Brain microvascular endothelial cell (primary cell): ENCODE measurements at regions not wholly inside any gene's neighbourhood (a gene's known extent, or its start where the extent isn't known, plus 50 kb on each side); places are given as distances from the start of the nearest gene placed in this dataset.

Source experiments
- DNase-seq: peaks from one replicate; pipeline ENCODE4 v3.0.0-alpha.2; 2020
- H3K27ac ChIP-seq: fragments of 250-450 bp; sonication (Bioruptor Pico); 2 replicates; pipeline ENCODE4 v1.5.1; 2020; ENCODE audit warnings: mild to moderate bottlenecking, moderate library complexity
- H3K27me3 ChIP-seq: fragments of 250-450 bp; sonication (Bioruptor Pico); replicated peaks from 2 replicates; pipeline ENCODE4 v1.5.1; 2020; ENCODE audit warnings: mild to moderate bottlenecking
- H3K36me3 ChIP-seq: fragments of 250-450 bp; sonication (Bioruptor Pico); replicated peaks from 2 replicates; pipeline ENCODE4 v1.5.1; 2020; ENCODE audit warnings: mild to moderate bottlenecking
- H3K4me3 ChIP-seq: 2 replicates; pipeline ENCODE4 v1.5.1; 2011; ENCODE audit warnings: low read depth, mild to moderate bottlenecking, control low read depth, low read length, moderate library complexity
- in situ Hi-C: cut with HindIII; loops from 2 replicates; pipeline ENCODE4 v1.10.0; 2017; ENCODE audit warnings: low sequenced_read_pairs, low pct_ligation_motif_present
- TF ChIP-seq, protein P1 (sequence below): IDR thresholded peaks from 2 replicates; pipeline ENCODE4 v1.5.1; 2011; ENCODE audit warnings: low read depth, mild to moderate bottlenecking, moderate library complexity, low read length, control low read depth, inconsistent platforms; ENCODE audit errors: missing control alignments

DNA sequence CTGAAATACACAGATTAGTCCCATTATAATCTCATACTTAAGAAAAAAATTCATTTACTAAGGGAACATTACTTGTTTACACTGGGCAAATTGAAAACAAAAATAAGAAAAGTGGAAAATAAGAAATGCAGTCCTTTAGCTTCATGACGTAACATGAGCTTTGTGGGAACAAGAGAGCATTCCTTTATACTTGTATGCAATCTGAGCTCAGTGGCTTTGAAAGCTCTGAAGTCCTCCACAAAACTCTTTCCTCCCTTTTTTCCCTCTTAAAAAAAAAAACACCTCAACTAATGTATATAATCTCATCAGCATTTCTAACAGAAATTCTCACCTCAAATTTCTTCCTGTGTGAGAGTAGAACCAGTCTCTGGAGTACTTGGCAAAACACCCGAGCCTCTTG, 76.9 kb upstream of the OTX2 start:
- no peak overlapping the region for H3K4me3 ChIP-seq
- H3K27ac ChIP-seq = no peak overlapping the region
- no peaks in the 10 kb centered on the region for H3K36me3 ChIP-seq
- H3K27me3 ChIP-seq = no peaks in the 10 kb centered on the region
- no peak for DNase-seq
- in situ Hi-C loops = no loop called here
- TF ChIP-seq, protein P1, sequence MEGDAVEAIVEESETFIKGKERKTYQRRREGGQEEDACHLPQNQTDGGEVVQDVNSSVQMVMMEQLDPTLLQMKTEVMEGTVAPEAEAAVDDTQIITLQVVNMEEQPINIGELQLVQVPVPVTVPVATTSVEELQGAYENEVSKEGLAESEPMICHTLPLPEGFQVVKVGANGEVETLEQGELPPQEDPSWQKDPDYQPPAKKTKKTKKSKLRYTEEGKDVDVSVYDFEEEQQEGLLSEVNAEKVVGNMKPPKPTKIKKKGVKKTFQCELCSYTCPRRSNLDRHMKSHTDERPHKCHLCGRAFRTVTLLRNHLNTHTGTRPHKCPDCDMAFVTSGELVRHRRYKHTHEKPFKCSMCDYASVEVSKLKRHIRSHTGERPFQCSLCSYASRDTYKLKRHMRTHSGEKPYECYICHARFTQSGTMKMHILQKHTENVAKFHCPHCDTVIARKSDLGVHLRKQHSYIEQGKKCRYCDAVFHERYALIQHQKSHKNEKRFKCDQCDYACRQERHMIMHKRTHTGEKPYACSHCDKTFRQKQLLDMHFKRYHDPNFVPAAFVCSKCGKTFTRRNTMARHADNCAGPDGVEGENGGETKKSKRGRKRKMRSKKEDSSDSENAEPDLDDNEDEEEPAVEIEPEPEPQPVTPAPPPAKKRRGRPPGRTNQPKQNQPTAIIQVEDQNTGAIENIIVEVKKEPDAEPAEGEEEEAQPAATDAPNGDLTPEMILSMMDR = no peak

DNA sequence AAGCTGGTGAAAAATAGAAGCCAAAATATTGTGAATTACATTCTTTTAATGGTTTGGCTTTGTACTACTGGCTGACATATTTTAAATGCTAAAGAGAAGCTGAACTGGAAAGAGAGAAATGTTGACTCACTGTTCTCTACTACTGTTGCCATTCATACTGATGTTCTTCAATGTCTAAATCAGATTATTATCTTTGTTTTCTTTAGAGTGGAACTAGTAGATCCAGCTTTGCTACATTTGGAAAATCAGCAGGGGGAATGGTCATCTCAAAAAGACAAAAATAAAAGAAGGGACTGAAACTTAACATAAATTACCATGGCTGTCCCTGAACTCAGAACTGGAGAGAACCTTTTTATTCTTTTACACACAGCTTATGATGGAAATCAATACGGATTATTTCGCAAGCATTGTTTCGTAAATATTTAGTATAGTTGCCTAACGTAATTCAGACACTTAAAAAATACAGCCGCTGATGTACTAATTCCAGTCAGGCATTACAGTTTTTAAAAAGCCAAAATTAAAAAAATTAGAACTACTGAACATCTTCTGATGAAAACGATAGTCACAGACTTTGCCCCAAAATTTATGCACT, 76.3 kb upstream of the OTX2 start:
- TF ChIP-seq, protein P1 = no peak
- H3K27ac ChIP-seq = no peak overlapping the region
- in situ Hi-C loops = no loop called here
- no peak overlapping the region for H3K4me3 ChIP-seq
- H3K27me3 ChIP-seq = no peaks in the 10 kb centered on the region
- H3K36me3 ChIP-seq = no peaks in the 10 kb centered on the region
- DNase-seq = no peak

DNA sequence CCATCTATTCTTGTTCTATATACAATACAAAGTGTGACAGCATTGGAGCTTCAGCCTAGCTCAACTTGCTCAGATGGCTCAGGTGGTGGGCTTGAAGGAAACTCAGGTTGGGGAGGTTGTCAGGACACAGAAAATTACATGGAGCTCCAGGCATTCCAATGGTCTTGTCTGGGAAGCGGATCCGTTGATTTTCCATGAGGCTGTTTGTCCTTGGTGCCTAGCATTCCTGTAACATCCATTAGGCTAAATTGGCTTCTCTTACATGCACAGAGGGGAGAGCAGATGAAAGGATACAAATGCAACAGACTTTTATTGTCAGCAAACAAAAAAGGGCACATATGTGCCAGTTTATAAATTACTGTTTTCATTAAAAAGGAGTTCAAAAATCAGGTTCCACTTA, 75.5 kb upstream of the OTX2 start:
- H3K4me3 ChIP-seq = no peak overlapping the region
- in situ Hi-C loops = no loop called here
- DNase-seq = no peak
- no peaks in the 10 kb centered on the region for H3K36me3 ChIP-seq
- TF ChIP-seq, protein P1 = no peak
- H3K27ac ChIP-seq = no peak overlapping the region
- H3K27me3 ChIP-seq = no peaks in the 10 kb centered on the region

DNA sequence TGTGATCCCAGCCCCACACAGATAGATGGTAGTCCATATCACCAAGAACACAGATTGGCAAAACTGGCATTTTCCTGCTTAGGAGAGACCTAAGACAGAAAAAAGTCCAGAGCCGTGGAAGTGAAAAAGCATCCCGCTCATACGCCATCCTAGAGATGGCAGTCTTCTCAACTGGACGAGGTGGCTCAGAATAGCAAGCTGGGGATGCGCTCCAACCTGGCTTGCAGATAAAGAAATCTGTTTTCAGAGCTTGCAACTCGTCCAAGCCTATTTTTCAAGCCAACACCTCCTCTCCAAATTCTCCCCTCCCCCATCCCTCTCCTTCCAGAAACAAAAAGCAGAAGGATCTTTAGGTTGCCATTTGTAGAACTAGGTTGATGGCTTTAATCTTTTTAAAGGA, 74.3 kb upstream of the OTX2 start:
- TF ChIP-seq, protein P1 = no peak
- Histone ChIP-seq H3K36me3 (no peaks in the 10 kb centered on the region), H3K4me3 (no peak overlapping the region), H3K27ac (no peak overlapping the region), H3K27me3 (no peaks in the 10 kb centered on the region)
- no peak for DNase-seq
- in situ Hi-C loops = no loop called here

DNA sequence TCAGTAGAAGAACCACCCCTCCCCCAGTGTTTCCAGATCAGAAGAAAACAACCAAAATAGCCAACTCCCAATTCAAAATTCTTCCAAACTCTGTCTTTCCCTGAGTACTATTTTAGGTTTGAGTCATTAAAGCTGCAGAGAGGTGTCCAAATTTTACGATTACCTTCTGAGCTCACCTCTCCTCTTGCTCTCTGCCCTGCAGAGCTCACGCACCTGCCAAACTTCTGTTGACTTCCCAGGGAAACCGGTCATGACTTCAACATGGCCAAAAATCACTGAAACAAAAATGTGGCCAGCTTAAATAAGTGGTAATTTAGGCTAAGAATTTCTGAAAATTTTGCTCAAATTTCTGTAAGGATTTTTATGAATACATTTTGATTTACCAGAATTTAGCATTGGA, 70.9 kb upstream of the OTX2 start:
- TF ChIP-seq, protein P1 = no peak
- H3K27ac ChIP-seq = no peak overlapping the region
- no peaks in the 10 kb centered on the region for H3K27me3 ChIP-seq
- no peak overlapping the region for H3K4me3 ChIP-seq
- in situ Hi-C loops = no loop called here
- no peak for DNase-seq
- H3K36me3 ChIP-seq = no peaks in the 10 kb centered on the region

DNA sequence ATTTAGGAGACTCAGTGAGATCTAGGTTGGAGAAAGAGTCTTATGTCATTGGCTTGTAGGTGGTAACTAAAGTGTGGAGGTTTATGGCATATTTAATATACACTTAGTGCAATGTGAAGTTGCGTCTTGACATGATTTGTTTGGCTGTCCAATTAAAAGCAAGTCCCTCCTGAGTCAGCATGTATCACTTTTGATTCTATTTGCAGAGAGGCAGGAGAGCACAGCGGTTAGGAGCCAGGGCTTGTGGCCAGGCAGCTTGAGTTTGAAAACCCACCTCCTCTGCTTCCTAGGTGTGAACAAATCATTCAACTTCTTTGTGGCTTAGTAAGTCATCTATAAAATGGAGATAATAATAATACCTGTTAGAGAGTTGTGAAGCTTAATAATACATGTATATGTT, 68.5 kb upstream of the OTX2 start:
- Histone ChIP-seq H3K4me3 (no peak overlapping the region), H3K27ac (no peak overlapping the region), H3K36me3 (no peaks in the 10 kb centered on the region), H3K27me3 (no peaks in the 10 kb centered on the region)
- DNase-seq = no peak
- TF ChIP-seq, protein P1 = no peak
- in situ Hi-C loops = no loop called here
